Endothelial cell of umbilical vein (primary cell): ENCODE measurements at regions not wholly inside any gene's neighbourhood (a gene's known extent, or its start where the extent isn't known, plus 50 kb on each side); places are given as distances from the start of the nearest gene placed in this dataset.

Experiments
- BruUV-seq: library from RNA; stranded (reverse); fragments of 400-500 nt; replicated peaks from 2 replicates; lab custom pipeline; 2021; lab: Mats Ljungman, UMichigan
- CTCF ChIA-PET: fragments of 300-600, 350-600 bp; sonication (Branson Sonifier 250); formaldehyde crosslinking; loops from one replicate; lab custom pipeline; 2021; ENCODE audit warnings: antibody characterized with exemption, inconsistent platforms; lab: Charles Lee
- POLR2A ChIA-PET: fragments of 300-600, 350-600 bp; sonication (Branson Sonifier 250); formaldehyde crosslinking; loops from one replicate; lab custom pipeline; 2021; ENCODE audit warnings: antibody characterized with exemption, inconsistent platforms; lab: Charles Lee
- DNase-seq: peaks from one replicate; pipeline ENCODE4 v3.0.0-alpha.2; 2011; ENCODE audit warnings: low read depth, low spot score
- FAIRE-seq: peaks from 2 replicates; lab custom pipeline; 2011; peaks lifted over from hg19 to GRCh38; lab: Jason Lieb, UNC
- H2AFZ ChIP-seq: 2 replicates; pipeline ENCODE4 v1.6.0; 2012; ENCODE audit warnings: low read depth, low read length, control low read depth, inconsistent platforms
- H3K27ac ChIP-seq: 2 replicates; pipeline ENCODE4 v1.5.1; 2011; ENCODE audit warnings: low read depth, mild to moderate bottlenecking, control low read depth, low read length, moderate library complexity; ENCODE audit not compliant: insufficient read depth
- H3K27me3 ChIP-seq, 2 experiments: 2 replicates each; pipeline versions ENCODE4 v1.6.0 to v1.6.1; 2011; ENCODE audit warnings: low read length in 2 of 2, mixed read lengths in 1 of 2; ENCODE audit not compliant: control insufficient read depth in 2 of 2, insufficient read depth in 2 of 2
- H3K36me3 ChIP-seq, 2 experiments: 2 replicates in 1 of 2; 3 replicates in 1 of 2; pipeline ENCODE4 v1.5.1; 2011; ENCODE audit warnings: low read length in 2 of 2, mild to moderate bottlenecking in 1 of 2, moderate library complexity in 1 of 2; ENCODE audit not compliant: control insufficient read depth in 2 of 2, insufficient read depth in 2 of 2; ENCODE audit errors: extremely low read depth in 1 of 2
- H3K4me1 ChIP-seq: 3 replicates; pipeline ENCODE4 v1.5.1; 2011; ENCODE audit warnings: mild to moderate bottlenecking, low read length; ENCODE audit not compliant: control insufficient read depth, insufficient read depth; ENCODE audit errors: extremely low read depth
- H3K4me2 ChIP-seq: 2 replicates; pipeline ENCODE4 v1.6.1; 2011; ENCODE audit warnings: low read length, control low read depth, mixed read lengths; ENCODE audit not compliant: insufficient read depth
- H3K4me3 ChIP-seq, 3 experiments: fragments of 200-600 bp in 1 of 3; sonication (generic), shearing (Covaris generic) in 1 of 3; replicated peaks in 1 of 3; 2 replicates each; pipeline ENCODE4 v1.5.1; 2011 to 2016; ENCODE audit warnings: control low read depth in 3 of 3, low read length in 3 of 3, mild to moderate bottlenecking in 2 of 3, inconsistent platforms in 1 of 3, low read depth in 1 of 3, moderate library complexity in 1 of 3; ENCODE audit not compliant: insufficient read depth in 1 of 3
- H3K79me2 ChIP-seq: 2 replicates; pipeline ENCODE4 v1.6.0; 2012; ENCODE audit warnings: low read length, inconsistent platforms; ENCODE audit not compliant: control insufficient read depth, insufficient read depth
- H3K9ac ChIP-seq: replicated peaks from 2 replicates; pipeline ENCODE3; 2011; ENCODE audit warnings: low read length, control low read depth; ENCODE audit not compliant: insufficient read depth; ENCODE audit errors: extremely low read depth
- H3K9me1 ChIP-seq: replicated peaks from 3 replicates; pipeline ENCODE4 v1.6.0; 2011; ENCODE audit warnings: mild to moderate bottlenecking, low read length; ENCODE audit not compliant: control insufficient read depth, insufficient read depth; ENCODE audit errors: extremely low read depth
- H3K9me3 ChIP-seq: replicated peaks from 2 replicates; pipeline ENCODE4 v1.5.1; 2012; ENCODE audit warnings: low read length, inconsistent platforms; ENCODE audit not compliant: control insufficient read depth, insufficient read depth
- H4K20me1 ChIP-seq: replicated peaks from 2 replicates; pipeline ENCODE3; 2011; ENCODE audit warnings: mild to moderate bottlenecking, low read length; ENCODE audit not compliant: control insufficient read depth, insufficient read depth; ENCODE audit errors: extremely low read depth
- EZH2 ChIP-seq: IDR thresholded peaks from 2 replicates; pipeline ENCODE4 v1.6.1; 2012; ENCODE audit warnings: borderline replicate concordance, low read depth, mild to moderate bottlenecking, moderate library complexity, low read length, inconsistent platforms; ENCODE audit not compliant: severe bottlenecking
- FOS ChIP-seq: IDR thresholded peaks from 2 replicates; pipeline ENCODE4 v1.6.1; 2011; ENCODE audit warnings: mild to moderate bottlenecking, low read length, moderate library complexity, borderline replicate concordance; ENCODE audit not compliant: insufficient read depth
- GATA2 ChIP-seq: IDR thresholded peaks from 2 replicates; pipeline ENCODE4 v1.7.0; 2011; ENCODE audit warnings: low read depth, mild to moderate bottlenecking, moderate library complexity, mixed read lengths, low read length; ENCODE audit not compliant: insufficient read length, insufficient read depth
- JUN ChIP-seq: IDR thresholded peaks from 2 replicates; pipeline ENCODE4 v1.6.1; 2011; ENCODE audit warnings: borderline replicate concordance, low read depth; ENCODE audit not compliant: insufficient read length, insufficient read depth
- MAX ChIP-seq: IDR thresholded peaks from 2 replicates; pipeline ENCODE4 v1.6.1; 2011; ENCODE audit not compliant: insufficient read depth, insufficient read length
- MYC ChIP-seq: IDR thresholded peaks from one replicate; pipeline ENCODE4 v1.6.1; 2011; ENCODE audit warnings: mild to moderate bottlenecking, low read depth, low read length
- POLR2A ChIP-seq: IDR thresholded peaks from 2 replicates; pipeline ENCODE4 v1.6.1; 2012; ENCODE audit warnings: low read depth, mild to moderate bottlenecking, control low read depth, low read length
- POLR2AphosphoS5 ChIP-seq: IDR thresholded peaks from 2 replicates; pipeline ENCODE4 v1.6.1; 2012; ENCODE audit warnings: low read depth, mild to moderate bottlenecking, control low read depth, low read length, moderate library complexity; ENCODE audit not compliant: insufficient read depth
- dilution Hi-C: fragments of 300-500 bp; cut with MboI; formaldehyde crosslinking; loops from one replicate; pipeline ENCODE4 v1.15.0; 2019; ENCODE audit warnings: low sequenced_read_pairs; ENCODE audit not compliant: extremely low pct_ligation_motif_present
- intact Hi-C: fragments of 100-400 bp; cut with micrococcal nuclease; formaldehyde crosslinking; loops from one replicate; pipeline ENCODE4 v1.10.0; 2022
- TF ChIP-seq, protein P1 (sequence below), 2 donors: IDR thresholded peaks; 1 replicate in 1 of 2; 2 replicates in 1 of 2; pipeline ENCODE4 v1.5.1; 2011; ENCODE audit warnings: low read length in 2 of 2, mild to moderate bottlenecking in 2 of 2, moderate library complexity in 2 of 2, control low read depth in 1 of 2, inconsistent platforms in 1 of 2, low read depth in 1 of 2; ENCODE audit not compliant: insufficient read depth in 1 of 2; ENCODE audit errors: extremely low read depth in 1 of 2

GRCh38 chr5:77846422-77847128, 70.4 kb upstream of the TBCA start:
- intact Hi-C loops (no loop called here), dilution Hi-C loops (no loop called here)
- Histone ChIP-seq H2AFZ (no peak overlapping the region), H3K27me3 (peaks cover 44 to 54% of the 10 kb centered on the region in 2 experiments), H3K36me3 (no peaks in the 10 kb centered on the region), H3K27ac (no peak overlapping the region), H3K9ac (no peak overlapping the region), H3K79me2 (no peaks in the 10 kb centered on the region), H3K9me3 (no peaks in the 10 kb centered on the region), H4K20me1 (no peaks in the 10 kb centered on the region), H3K9me1 (no peaks in the 10 kb centered on the region), H3K4me2 (no peak overlapping the region), H3K4me3 (no peak overlapping the region), H3K4me1 (peaks cover 6% of the 10 kb centered on the region)
- no TSS peak for BruUV-seq
- TF ChIP-seq JUN (no peak), GATA2 (no peak), EZH2 (no peak), MYC (no peak), FOS (no peak), POLR2A (no peak), POLR2AphosphoS5 (no peak), MAX (no peak)
- TF ChIP-seq, protein P1, sequence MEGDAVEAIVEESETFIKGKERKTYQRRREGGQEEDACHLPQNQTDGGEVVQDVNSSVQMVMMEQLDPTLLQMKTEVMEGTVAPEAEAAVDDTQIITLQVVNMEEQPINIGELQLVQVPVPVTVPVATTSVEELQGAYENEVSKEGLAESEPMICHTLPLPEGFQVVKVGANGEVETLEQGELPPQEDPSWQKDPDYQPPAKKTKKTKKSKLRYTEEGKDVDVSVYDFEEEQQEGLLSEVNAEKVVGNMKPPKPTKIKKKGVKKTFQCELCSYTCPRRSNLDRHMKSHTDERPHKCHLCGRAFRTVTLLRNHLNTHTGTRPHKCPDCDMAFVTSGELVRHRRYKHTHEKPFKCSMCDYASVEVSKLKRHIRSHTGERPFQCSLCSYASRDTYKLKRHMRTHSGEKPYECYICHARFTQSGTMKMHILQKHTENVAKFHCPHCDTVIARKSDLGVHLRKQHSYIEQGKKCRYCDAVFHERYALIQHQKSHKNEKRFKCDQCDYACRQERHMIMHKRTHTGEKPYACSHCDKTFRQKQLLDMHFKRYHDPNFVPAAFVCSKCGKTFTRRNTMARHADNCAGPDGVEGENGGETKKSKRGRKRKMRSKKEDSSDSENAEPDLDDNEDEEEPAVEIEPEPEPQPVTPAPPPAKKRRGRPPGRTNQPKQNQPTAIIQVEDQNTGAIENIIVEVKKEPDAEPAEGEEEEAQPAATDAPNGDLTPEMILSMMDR (IDR thresholded peaks at IDR 0.05; ENCODE audit: extremely low read depth in 1 of 2, insufficient read depth in 1 of 2, low read depth in 1 of 2, low read length in 2 of 2), result no peak
- DNase-seq (no peak), FAIRE-seq (no peak)
- CTCF ChIA-PET, result interaction anchor here (1.0 kb wide), 1 partner anchor 40 kb away, joined by 3 read pairs; no protein-coding TSS in a partner anchor
- POLR2A ChIA-PET, result no interaction called here
